GM21786 (cell line): ENCODE measurements at regions not wholly inside any gene's neighbourhood (a gene's known extent, or its start where the extent isn't known, plus 50 kb on each side); places are given as distances from the start of the nearest gene placed in this dataset.

Experiments used
- ATAC-seq: cut with Tn5 transposase; IDR thresholded peaks from one replicate; pipeline ENCODE4 v1.9.1; 2021; ENCODE audit not compliant: unreplicated experiment

- ATAC-seq = peak; percentile 96
Observed at GRCh38 chr3:34361921-34362320, 563.5 kb downstream of the PDCD6IP start.

GRCh38 chr3:34362910-34363309 is 564.5 kb downstream of the PDCD6IP start:
- ATAC-seq = no peak

- ATAC-seq = no peak
Observed at GRCh38 chr3:34363881-34364280, 565.5 kb downstream of the PDCD6IP start.

- ATAC-seq = no peak
Observed at GRCh38 chr3:34364335-34364734, 565.9 kb downstream of the PDCD6IP start.

- ATAC-seq = no peak
Observed at GRCh38 chr3:34365231-34365630, 566.8 kb downstream of the PDCD6IP start.

GRCh38 chr3:34365771-34366170 is 567.3 kb downstream of the PDCD6IP start:
- no peak for ATAC-seq

GRCh38 chr3:34367521-34367920 is 569.1 kb downstream of the PDCD6IP start:
- ATAC-seq = no peak

GRCh38 chr3:34374521-34374920 is 576.1 kb downstream of the PDCD6IP start:
- no peak for ATAC-seq

- no peak for ATAC-seq
Observed at GRCh38 chr3:34376691-34377090, 578.3 kb downstream of the PDCD6IP start.

- ATAC-seq = no peak
Observed at GRCh38 chr3:34377961-34378360, 579.5 kb downstream of the PDCD6IP start.

GRCh38 chr3:34381243-34381642 is 582.8 kb downstream of the PDCD6IP start:
- ATAC-seq = no peak

GRCh38 chr3:34382859-34383258 is 584.4 kb downstream of the PDCD6IP start:
- ATAC-seq = no peak

GRCh38 chr3:34386309-34386708 is 587.9 kb downstream of the PDCD6IP start:
- no peak for ATAC-seq

- ATAC-seq = no peak
Observed at GRCh38 chr3:34387826-34388564, 589.6 kb downstream of the PDCD6IP start.

- no peak for ATAC-seq
Observed at GRCh38 chr3:34388830-34389229, 590.4 kb downstream of the PDCD6IP start.

- ATAC-seq = peak; percentile 45
Observed at GRCh38 chr3:34394978-34395748, 596.7 kb downstream of the PDCD6IP start.

GRCh38 chr3:34396288-34396687 is 597.9 kb downstream of the PDCD6IP start:
- no peak for ATAC-seq

- ATAC-seq = no peak
Observed at GRCh38 chr3:34396956-34397355, 598.5 kb downstream of the PDCD6IP start.

- no peak for ATAC-seq
Observed at GRCh38 chr3:34399401-34399800, 601.0 kb downstream of the PDCD6IP start.

GRCh38 chr3:34405159-34405558 is 606.7 kb downstream of the PDCD6IP start:
- ATAC-seq = no peak

GRCh38 chr3:34407281-34407680 is 608.9 kb downstream of the PDCD6IP start:
- ATAC-seq = no peak

- ATAC-seq = no peak
Observed at GRCh38 chr3:34408088-34408487, 609.7 kb downstream of the PDCD6IP start.
